CD14-positive monocyte (primary cell): ENCODE measurements at regions not wholly inside any gene's neighbourhood (a gene's known extent, or its start where the extent isn't known, plus 50 kb on each side); places are given as distances from the start of the nearest gene placed in this dataset.
"Not testable (repeated sequence)": the region's sequence is repeated elsewhere in the genome, so short reads cannot be mapped to it uniquely, and the experiment has no call there.

Source experiments
- DNase-seq, 3 donors: peaks; one replicate each; pipeline ENCODE4 v3.0.0-alpha.2; 2011 to 2022
- H2AFZ ChIP-seq: 2 replicates; pipeline ENCODE4 v1.6.0; 2012; ENCODE audit warnings: mild to moderate bottlenecking, low read depth, low read length, inconsistent platforms; ENCODE audit not compliant: insufficient read depth, poor library complexity, severe bottlenecking
- H3K27ac ChIP-seq, 2 donors: 1 replicate in 1 of 2; 2 replicates in 1 of 2; pipeline ENCODE4 v1.5.1; 2012 to 2013; ENCODE audit warnings: low read length in 2 of 2, control low read depth in 1 of 2, inconsistent platforms in 1 of 2, low read depth in 1 of 2, mild to moderate bottlenecking in 1 of 2
- H3K27me3 ChIP-seq, 2 donors: one replicate each; pipeline versions ENCODE4 v1.6.0 to v1.6.1; 2011 to 2013; ENCODE audit warnings: low read length in 2 of 2; ENCODE audit not compliant: control insufficient read depth in 2 of 2, insufficient read depth in 2 of 2
- H3K36me3 ChIP-seq, 2 donors: replicated peaks in 1 of 2; 1 replicate in 1 of 2; 2 replicates in 1 of 2; pipeline versions ENCODE4 v1.5.1 to v1.6.1; 2012 to 2013; ENCODE audit warnings: low read length in 2 of 2, control low read depth in 1 of 2, inconsistent platforms in 1 of 2, mild to moderate bottlenecking in 1 of 2; ENCODE audit not compliant: insufficient read depth in 2 of 2, control insufficient read depth in 1 of 2
- H3K4me1 ChIP-seq, 2 donors: 1 replicate in 1 of 2; 2 replicates in 1 of 2; pipeline versions ENCODE4 v1.5.1 to v1.6.1; 2012 to 2013; ENCODE audit warnings: low read length in 2 of 2, control low read depth in 1 of 2, inconsistent platforms in 1 of 2, mild to moderate bottlenecking in 1 of 2, moderate library complexity in 1 of 2; ENCODE audit not compliant: insufficient read depth in 2 of 2, control insufficient read depth in 1 of 2
- H3K4me2 ChIP-seq: replicated peaks from 2 replicates; pipeline ENCODE3; 2012; ENCODE audit warnings: low read length, moderate library complexity, mild to moderate bottlenecking; ENCODE audit not compliant: poor library complexity, severe bottlenecking; ENCODE audit errors: extremely low read depth
- H3K4me3 ChIP-seq, 3 experiments: fragments of 200-600 bp in 1 of 3; sonication (generic) in 1 of 3; replicated peaks in 1 of 3; 1 replicate in 2 of 3; 2 replicates in 1 of 3; pipeline ENCODE4 v1.5.1; 2011 to 2013; ENCODE audit warnings: low read length in 3 of 3, mild to moderate bottlenecking in 3 of 3, control low read depth in 2 of 3, low read depth in 2 of 3, inconsistent platforms in 1 of 3, moderate library complexity in 1 of 3
- H3K79me2 ChIP-seq: 2 replicates; pipeline ENCODE4 v1.6.0; 2012; ENCODE audit warnings: mild to moderate bottlenecking, control low read depth, inconsistent platforms, low read length, moderate library complexity; ENCODE audit not compliant: insufficient read depth
- H3K9ac ChIP-seq: 2 replicates; pipeline ENCODE4 v1.6.0; 2017; ENCODE audit warnings: low read length, mild to moderate bottlenecking; ENCODE audit not compliant: insufficient read depth, poor library complexity, severe bottlenecking
- H3K9me3 ChIP-seq, 2 donors: replicated peaks in 1 of 2; 1 replicate in 1 of 2; 2 replicates in 1 of 2; pipeline versions ENCODE4 v1.5.1 to v1.6.1; 2012 to 2013; ENCODE audit warnings: low read length in 2 of 2, control low read depth in 1 of 2; ENCODE audit not compliant: control insufficient read depth in 1 of 2, insufficient read depth in 1 of 2
- H4K20me1 ChIP-seq: 2 replicates; pipeline ENCODE4 v1.6.0; 2012; ENCODE audit warnings: mild to moderate bottlenecking, low read length, control low read depth, moderate library complexity; ENCODE audit not compliant: insufficient read depth
- H3K27ac Mint-ChIP-seq, 7 donors: one replicate each; pipeline ENCODE4 v1.8.0; 2020; ENCODE audit warnings: mild to moderate bottlenecking in 7 of 7, mixed read lengths in 7 of 7, moderate library complexity in 6 of 7, inconsistent platforms in 2 of 7
- H3K27me3 Mint-ChIP-seq, 3 donors: one replicate each; pipeline ENCODE4 v1.8.0; 2021 to 2022; ENCODE audit warnings: low read depth in 3 of 3, mild to moderate bottlenecking in 3 of 3, mixed read lengths in 3 of 3, moderate library complexity in 3 of 3, inconsistent platforms in 1 of 3
- H3K36me3 Mint-ChIP-seq, 2 donors: one replicate each; pipeline ENCODE4 v1.8.0; 2020; ENCODE audit warnings: mixed read lengths in 2 of 2, inconsistent platforms in 1 of 2, mild to moderate bottlenecking in 1 of 2
- H3K4me1 Mint-ChIP-seq: one replicate; pipeline ENCODE4 v1.8.0; 2020; ENCODE audit warnings: mild to moderate bottlenecking, mixed read lengths
- H3K4me3 Mint-ChIP-seq, 2 donors: one replicate each; pipeline ENCODE4 v1.8.0; 2020; ENCODE audit warnings: mild to moderate bottlenecking in 2 of 2, mixed read lengths in 2 of 2, moderate library complexity in 1 of 2
- H3K9me3 Mint-ChIP-seq, 7 donors: one replicate each; pipeline ENCODE4 v1.8.0; 2020 to 2022; ENCODE audit warnings: mixed read lengths in 7 of 7, mild to moderate bottlenecking in 6 of 7, moderate library complexity in 6 of 7, inconsistent platforms in 2 of 7
- WGBS: methylation state at CpG from one replicate; pipeline ENCODE4 v1.1.5; 2013; ENCODE audit warnings: missing lambda C conversion rate; ENCODE audit not compliant: insufficient coverage; 5-methylcytosine and 5-hydroxymethylcytosine counted together
- intact Hi-C, 2 donors: fragments of 100-400 bp; cut with micrococcal nuclease; formaldehyde crosslinking; loops; one replicate each; pipeline versions ENCODE4 v1.15.0 to v1.15.1; 2023
- TF ChIP-seq, protein P1 (sequence below): fragments of 200-600 bp; IDR thresholded peaks from one replicate; pipeline ENCODE4 v1.8.0; 2022; ENCODE audit warnings: antibody characterized with exemption, mild to moderate bottlenecking

DNA sequence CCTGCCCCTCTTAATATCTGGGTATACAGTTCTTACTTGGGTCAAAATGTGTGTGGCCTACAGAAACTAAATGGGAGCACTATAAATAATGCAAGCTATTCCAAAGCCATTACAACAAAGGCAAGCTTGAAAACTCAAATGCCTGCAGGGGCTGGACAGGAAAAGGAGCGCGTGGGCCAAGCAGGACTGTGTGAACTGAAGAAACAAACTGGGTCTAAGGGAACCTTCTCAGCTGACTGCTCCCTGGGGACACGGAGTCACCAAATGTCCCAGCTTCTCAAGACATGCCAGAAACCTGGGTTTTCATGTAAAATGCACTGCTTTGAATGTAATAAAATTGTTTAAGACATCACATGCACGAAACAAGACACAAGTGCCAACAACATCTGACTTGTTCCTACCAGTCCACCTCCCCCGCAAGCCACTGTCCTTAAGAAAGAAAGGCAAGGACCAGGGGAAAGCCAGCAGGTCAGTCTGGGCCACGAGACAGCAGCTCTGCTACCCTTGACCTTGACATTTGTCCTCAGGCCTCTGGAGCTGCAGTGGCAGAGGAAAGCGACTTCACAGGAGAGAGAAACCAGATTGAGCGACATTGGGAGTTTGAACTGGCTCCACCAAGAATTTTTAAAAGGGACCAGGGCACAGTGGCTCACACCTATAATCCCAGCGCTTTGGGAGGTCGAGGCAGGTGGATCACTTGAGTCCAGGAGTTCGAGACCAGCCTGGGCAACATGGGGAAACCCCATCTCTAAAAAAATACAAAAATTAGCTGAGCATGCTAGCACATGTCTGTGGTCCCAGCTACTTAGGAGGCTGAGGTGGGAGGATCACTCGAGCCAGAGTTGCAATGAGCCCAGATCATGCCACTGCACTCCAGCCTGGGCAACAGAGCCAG is 89.7 kb upstream of the SH3BP4 start:
- no peak overlapping the region for H3K27ac ChIP-seq
- Mint-ChIP-seq H3K4me1 (no peaks in the 10 kb centered on the region), H3K9me3 (peaks cover 7 to 19% (median 12%) of the 10 kb centered on the region in 7 donors), H3K27me3 (peaks cover 1 to 8% (median 2%) of the 10 kb centered on the region in 3 donors), H3K27ac (peak overlapping the region in 1 of 7 donors; percentile 14), H3K4me3 (no peak overlapping the region), H3K36me3 (no peaks in the 10 kb centered on the region)
- H3K27me3 ChIP-seq, result no peaks in the 10 kb centered on the region
- TF ChIP-seq, protein P1, sequence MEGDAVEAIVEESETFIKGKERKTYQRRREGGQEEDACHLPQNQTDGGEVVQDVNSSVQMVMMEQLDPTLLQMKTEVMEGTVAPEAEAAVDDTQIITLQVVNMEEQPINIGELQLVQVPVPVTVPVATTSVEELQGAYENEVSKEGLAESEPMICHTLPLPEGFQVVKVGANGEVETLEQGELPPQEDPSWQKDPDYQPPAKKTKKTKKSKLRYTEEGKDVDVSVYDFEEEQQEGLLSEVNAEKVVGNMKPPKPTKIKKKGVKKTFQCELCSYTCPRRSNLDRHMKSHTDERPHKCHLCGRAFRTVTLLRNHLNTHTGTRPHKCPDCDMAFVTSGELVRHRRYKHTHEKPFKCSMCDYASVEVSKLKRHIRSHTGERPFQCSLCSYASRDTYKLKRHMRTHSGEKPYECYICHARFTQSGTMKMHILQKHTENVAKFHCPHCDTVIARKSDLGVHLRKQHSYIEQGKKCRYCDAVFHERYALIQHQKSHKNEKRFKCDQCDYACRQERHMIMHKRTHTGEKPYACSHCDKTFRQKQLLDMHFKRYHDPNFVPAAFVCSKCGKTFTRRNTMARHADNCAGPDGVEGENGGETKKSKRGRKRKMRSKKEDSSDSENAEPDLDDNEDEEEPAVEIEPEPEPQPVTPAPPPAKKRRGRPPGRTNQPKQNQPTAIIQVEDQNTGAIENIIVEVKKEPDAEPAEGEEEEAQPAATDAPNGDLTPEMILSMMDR, result no peak
- H3K4me3 ChIP-seq, result no peak overlapping the region
- no peaks in the 10 kb centered on the region for H3K79me2 ChIP-seq
- intact Hi-C loops, result no loop called here
- peaks cover 9 to 16% of the 10 kb centered on the region in 2 donors for H3K9me3 ChIP-seq
- no peaks in the 10 kb centered on the region for H3K4me1 ChIP-seq
- no peak for DNase-seq
- no peak overlapping the region for H3K4me2 ChIP-seq
- H3K9ac ChIP-seq, result no peak overlapping the region
- no peak overlapping the region for H2AFZ ChIP-seq
- WGBS, result 94% methylated on average over 7 of the region's 12 CpGs
- H4K20me1 ChIP-seq, result no peaks in the 10 kb centered on the region
- no peaks in the 10 kb centered on the region for H3K36me3 ChIP-seq

DNA sequence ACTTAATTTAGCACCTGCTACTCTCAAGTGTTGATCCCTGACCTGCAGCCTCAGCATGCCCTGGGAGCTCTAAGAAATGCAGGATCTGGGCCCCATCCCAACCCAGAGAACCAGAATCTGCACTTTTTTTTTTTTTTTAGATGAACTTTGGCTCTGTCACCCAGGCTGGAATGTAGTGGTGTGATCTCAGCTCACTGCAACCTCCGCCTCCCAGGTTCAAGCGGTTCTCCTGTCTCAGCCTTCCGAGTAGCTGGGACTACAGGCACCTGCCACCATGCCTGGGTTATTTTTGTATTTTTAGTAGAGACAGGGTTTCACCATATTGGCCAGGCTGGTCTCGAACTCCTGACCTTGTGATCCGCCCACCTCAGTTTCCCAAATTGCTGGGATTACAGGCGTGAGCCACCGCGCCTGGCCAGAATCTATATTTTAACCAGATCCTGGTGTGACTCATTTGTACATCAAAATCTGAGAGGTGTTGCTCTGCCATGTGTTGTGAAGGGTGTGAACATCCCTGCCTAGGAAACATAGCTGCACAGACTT is 92.4 kb upstream of the SH3BP4 start:
- H3K36me3 ChIP-seq, H3K27me3 Mint-ChIP-seq, H3K27ac ChIP-seq, H3K9ac ChIP-seq, H4K20me1 ChIP-seq, H3K36me3 Mint-ChIP-seq, H3K4me1 ChIP-seq, H3K27me3 ChIP-seq, H3K27ac Mint-ChIP-seq, H3K4me3 ChIP-seq, DNase-seq, H3K4me1 Mint-ChIP-seq, H3K4me2 ChIP-seq, H3K9me3 ChIP-seq, H3K4me3 Mint-ChIP-seq, H3K79me2 ChIP-seq, H2AFZ ChIP-seq, intact Hi-C loops: not testable (repeated sequence)
- WGBS, result 97% methylated on average over 3 of the region's 8 CpGs
- peaks cover 2 to 11% (median 4%) of the 10 kb centered on the region in 7 donors for H3K9me3 Mint-ChIP-seq
